HEK293T (cell line): ENCODE measurements at regions not wholly inside any gene's neighbourhood (a gene's known extent, or its start where the extent isn't known, plus 50 kb on each side); places are given as distances from the start of the nearest gene placed in this dataset.

Experiments used
- CTCF ChIA-PET: fragments of 350-600 bp; formaldehyde crosslinking; extraction: SDS; loops from one replicate; lab custom pipeline; 2021; ENCODE audit warnings: antibody characterized with exemption, inconsistent platforms; lab: Yijun Ruan, JAX
- POLR2A ChIA-PET: fragments of 350-600 bp; formaldehyde crosslinking; extraction: SDS; loops from one replicate; lab custom pipeline; 2020; ENCODE audit warnings: antibody characterized with exemption, inconsistent platforms; lab: Yijun Ruan, JAX
- DNase-seq: peaks from one replicate; pipeline ENCODE4 v3.0.0; 2012; ENCODE audit warnings: mixed read lengths; ENCODE audit errors: extremely low spot score
- ARNT ChIP-seq: fragments of 450-650 bp; IDR thresholded peaks from 2 replicates; pipeline ENCODE4 v1.6.1; 2017; ENCODE audit warnings: mild to moderate bottlenecking
- BHLHE40 ChIP-seq: fragments of 450-650 bp; IDR thresholded peaks from 2 replicates; pipeline ENCODE4 v1.6.1; 2016; ENCODE audit warnings: mild to moderate bottlenecking, moderate library complexity, borderline replicate concordance
- CTBP1 ChIP-seq: fragments of 450-650 bp; IDR thresholded peaks from 2 replicates; pipeline ENCODE4 v1.6.1; 2016; ENCODE audit warnings: borderline replicate concordance
- ELF4 ChIP-seq: fragments of 450-650 bp; IDR thresholded peaks from 2 replicates; pipeline ENCODE4 v1.6.1; 2017; ENCODE audit warnings: antibody characterized with exemption
- FOXA1 ChIP-seq: fragments of 450-650 bp; IDR thresholded peaks from 2 replicates; pipeline ENCODE4 v1.6.1; 2016; ENCODE audit warnings: mild to moderate bottlenecking
- FOXK2 ChIP-seq: fragments of 450-650 bp; IDR thresholded peaks from 2 replicates; pipeline ENCODE4 v1.6.1; 2016; ENCODE audit warnings: mild to moderate bottlenecking
- FOXM1 ChIP-seq: fragments of 450-650 bp; IDR thresholded peaks from 2 replicates; pipeline ENCODE4 v1.6.1; 2017; ENCODE audit warnings: mild to moderate bottlenecking, borderline replicate concordance
- HDGF ChIP-seq: fragments of 450-650 bp; IDR thresholded peaks from 2 replicates; pipeline ENCODE4 v1.6.1; 2017; ENCODE audit warnings: antibody characterized with exemption, borderline replicate concordance
- L3MBTL2 ChIP-seq: fragments of 450-650 bp; conservative IDR thresholded peaks from 2 replicates; pipeline ENCODE4 v1.6.1; 2016; ENCODE audit warnings: mild to moderate bottlenecking
- LEF1 ChIP-seq: fragments of 450-650 bp; IDR thresholded peaks from 2 replicates; pipeline ENCODE4 v1.6.1; 2017; ENCODE audit warnings: mild to moderate bottlenecking, borderline replicate concordance
- NFRKB ChIP-seq: fragments of 450-650 bp; IDR thresholded peaks from 2 replicates; pipeline ENCODE4 v1.6.1; 2016; ENCODE audit warnings: mild to moderate bottlenecking, moderate library complexity
- SP1 ChIP-seq: fragments of 450-650 bp; IDR thresholded peaks from 2 replicates; pipeline ENCODE4 v1.6.1; 2017
- SUZ12 ChIP-seq: fragments of 450-650 bp; IDR thresholded peaks from 2 replicates; pipeline ENCODE4 v1.6.1; 2016; ENCODE audit warnings: mild to moderate bottlenecking
- TARDBP ChIP-seq: fragments of 450-650 bp; IDR thresholded peaks from 2 replicates; pipeline ENCODE4 v1.6.1; 2016
- ZNF384 ChIP-seq: fragments of 450-650 bp; IDR thresholded peaks from 2 replicates; pipeline ENCODE4 v1.6.1; 2016
- TF ChIP-seq, protein P1 (sequence below): fragments of 450-650 bp; IDR thresholded peaks from 2 replicates; pipeline ENCODE4 v1.6.1; 2016

GRCh38 chr17:71548540-71549190 is 572.2 kb upstream of the SOX9 start:
- POLR2A ChIA-PET = no interaction called here
- TF ChIP-seq SUZ12 (no peak), BHLHE40 (no peak), CTBP1 (no peak), LEF1 (no peak)
- CTCF ChIA-PET = no interaction called here
- no peak for DNase-seq

GRCh38 chr17:71550675-71551074 is 570.1 kb upstream of the SOX9 start:
- CTCF ChIA-PET = no interaction called here
- no peak for TF ChIP-seq FOXK2
- no peak for TF ChIP-seq NFRKB
- no peak for TF ChIP-seq HDGF
- no peak for TF ChIP-seq L3MBTL2
- TF ChIP-seq CTBP1 = no peak
- TF ChIP-seq SP1 = no peak
- POLR2A ChIA-PET = no interaction called here
- DNase-seq = no peak

DNA sequence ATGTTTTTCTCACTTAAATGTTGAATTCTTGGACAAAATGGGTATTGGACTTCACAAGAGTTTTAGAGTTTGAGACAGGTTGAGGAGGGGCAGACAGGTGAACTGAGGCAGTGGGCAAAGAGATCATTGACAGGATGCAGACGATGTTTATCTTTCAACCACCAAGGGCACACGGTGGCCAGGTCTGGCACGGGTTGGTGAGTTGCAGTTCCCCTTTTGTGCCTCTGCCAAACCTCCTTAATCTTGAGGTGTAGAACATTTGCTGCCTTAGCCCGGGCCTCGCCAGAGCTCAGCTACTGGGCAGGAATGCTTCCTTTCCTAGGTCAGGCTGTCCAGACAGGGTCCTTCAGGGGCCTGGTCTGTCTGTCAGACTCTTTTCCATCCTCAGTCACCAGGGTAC is 567.4 kb upstream of the SOX9 start:
- CTCF ChIA-PET = no interaction called here
- TF ChIP-seq ZNF384 (no peak), SUZ12 (no peak), FOXK2 (no peak), L3MBTL2 (no peak), ELF4 (no peak)
- POLR2A ChIA-PET = no interaction called here
- no peak for DNase-seq

GRCh38 chr17:71558901-71559300 is 561.9 kb upstream of the SOX9 start:
- ChIA-PET POLR2A (no interaction called here), CTCF (no interaction called here)
- no peak for DNase-seq
- TF ChIP-seq HDGF (no peak), SP1 (no peak), SUZ12 (no peak), FOXA1 (no peak), LEF1 (no peak), TARDBP (no peak), ARNT (no peak), CTBP1 (no peak), BHLHE40 (no peak), ELF4 (no peak), FOXK2 (no peak), FOXM1 (no peak), L3MBTL2 (no peak), ZNF384 (no peak), NFRKB (no peak)
- TF ChIP-seq, protein P1, sequence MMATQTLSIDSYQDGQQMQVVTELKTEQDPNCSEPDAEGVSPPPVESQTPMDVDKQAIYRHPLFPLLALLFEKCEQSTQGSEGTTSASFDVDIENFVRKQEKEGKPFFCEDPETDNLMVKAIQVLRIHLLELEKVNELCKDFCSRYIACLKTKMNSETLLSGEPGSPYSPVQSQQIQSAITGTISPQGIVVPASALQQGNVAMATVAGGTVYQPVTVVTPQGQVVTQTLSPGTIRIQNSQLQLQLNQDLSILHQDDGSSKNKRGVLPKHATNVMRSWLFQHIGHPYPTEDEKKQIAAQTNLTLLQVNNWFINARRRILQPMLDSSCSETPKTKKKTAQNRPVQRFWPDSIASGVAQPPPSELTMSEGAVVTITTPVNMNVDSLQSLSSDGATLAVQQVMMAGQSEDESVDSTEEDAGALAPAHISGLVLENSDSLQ = no peak

GRCh38 chr17:71572343-71572742 is 548.5 kb upstream of the SOX9 start:
- CTCF ChIA-PET = no interaction called here
- no peak for TF ChIP-seq BHLHE40
- TF ChIP-seq, protein P1 = no peak
- no peak for TF ChIP-seq SP1
- no peak for TF ChIP-seq SUZ12
- TF ChIP-seq LEF1 = no peak
- TF ChIP-seq CTBP1 = no peak
- no peak for TF ChIP-seq L3MBTL2
- no peak for TF ChIP-seq ARNT
- TF ChIP-seq FOXK2 = no peak
- no peak for TF ChIP-seq HDGF
- no peak for TF ChIP-seq FOXA1
- no peak for TF ChIP-seq NFRKB
- no peak for TF ChIP-seq TARDBP
- no peak for TF ChIP-seq ZNF384
- no peak for DNase-seq
- POLR2A ChIA-PET = no interaction called here

DNA sequence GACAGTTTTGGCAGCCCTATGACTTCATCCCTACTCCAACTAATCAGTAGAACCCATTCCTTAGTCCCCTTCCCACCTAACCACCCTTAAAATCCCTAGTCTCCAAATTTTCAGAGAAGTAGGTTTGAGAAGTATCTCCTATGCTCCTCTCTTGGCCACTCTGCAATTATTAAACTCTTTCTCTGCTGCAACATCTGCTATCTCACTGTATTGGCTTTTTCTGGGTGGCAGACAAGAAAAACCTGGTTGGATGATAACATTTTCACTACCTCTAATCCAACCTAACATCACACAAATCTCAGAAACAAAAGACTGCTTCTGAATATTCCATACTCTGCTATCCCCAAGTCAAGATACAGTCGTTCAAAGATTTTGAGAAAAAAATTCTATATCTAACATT is 542.4 kb upstream of the SOX9 start:
- DNase-seq = no peak
- POLR2A ChIA-PET = no interaction called here
- CTCF ChIA-PET = no interaction called here
- no peak for TF ChIP-seq L3MBTL2
- no peak for TF ChIP-seq FOXM1
- TF ChIP-seq, protein P1 = no peak
- TF ChIP-seq SP1 = no peak
- no peak for TF ChIP-seq CTBP1
- no peak for TF ChIP-seq HDGF
- TF ChIP-seq ELF4 = no peak
- TF ChIP-seq ZNF384 = no peak
- TF ChIP-seq NFRKB = no peak
- no peak for TF ChIP-seq BHLHE40
- no peak for TF ChIP-seq FOXK2
- no peak for TF ChIP-seq SUZ12
- no peak for TF ChIP-seq FOXA1
- no peak for TF ChIP-seq ARNT
- TF ChIP-seq TARDBP = no peak
- no peak for TF ChIP-seq LEF1

DNA sequence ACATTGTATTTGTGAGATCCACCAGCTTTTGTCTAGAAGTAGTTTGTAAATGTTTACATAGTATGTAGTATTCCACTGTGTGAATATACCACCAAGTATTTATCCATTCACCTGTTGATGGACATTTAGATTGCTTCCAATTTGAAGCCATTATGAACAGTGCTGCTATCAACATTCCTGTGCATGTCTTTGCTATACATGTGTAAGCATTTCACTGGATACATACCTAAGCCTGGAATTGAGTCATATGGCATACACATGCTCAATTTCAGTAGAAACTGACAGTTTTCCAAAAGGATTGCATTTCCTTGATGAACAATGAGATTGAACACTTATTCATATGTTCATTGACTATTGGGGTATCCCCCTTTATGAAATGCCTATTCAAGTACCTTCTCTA is 540.6 kb upstream of the SOX9 start:
- CTCF ChIA-PET = no interaction called here
- no peak for DNase-seq
- no peak for TF ChIP-seq ARNT
- no peak for TF ChIP-seq NFRKB
- no peak for TF ChIP-seq FOXM1
- no peak for TF ChIP-seq FOXA1
- no peak for TF ChIP-seq LEF1
- TF ChIP-seq TARDBP = no peak
- no peak for TF ChIP-seq SP1
- TF ChIP-seq BHLHE40 = no peak
- no peak for TF ChIP-seq ELF4
- POLR2A ChIA-PET = no interaction called here
